Prostate gland (tissue), 2 donors: ENCODE measurements at regions not wholly inside any gene's neighbourhood (a gene's known extent, or its start where the extent isn't known, plus 50 kb on each side); places are given as distances from the start of the nearest gene placed in this dataset.
"Not testable (repeated sequence)": the region's sequence is repeated elsewhere in the genome, so short reads cannot be mapped to it uniquely, and the experiment has no call there.

ENCODE experiments used
- DNase-seq: peaks from one replicate; pipeline ENCODE4 v3.0.0-alpha.2; 2019; ENCODE audit warnings: low spot score
- H3K27ac ChIP-seq, 2 donors: fragments of 200-600 bp; sonication (generic); 2 replicates each; pipeline ENCODE4 v1.5.1; 2017 to 2019
- H3K27me3 ChIP-seq: fragments of 200-600 bp; sonication (generic); replicated peaks from 2 replicates; pipeline ENCODE4 v1.5.1; 2019; ENCODE audit not compliant: insufficient read depth
- H3K36me3 ChIP-seq, 2 donors: fragments of 200-600 bp; sonication (generic); 1 replicate in 1 of 2; 2 replicates in 1 of 2; pipeline versions ENCODE4 v1.5.1 to v1.8.1; 2017 to 2019
- H3K4me1 ChIP-seq: fragments of 200-600 bp; sonication (generic); replicated peaks from 2 replicates; pipeline ENCODE4 v1.5.1; 2019
- H3K4me3 ChIP-seq, 2 donors: fragments of 200-600 bp; sonication (generic); 2 replicates each; pipeline ENCODE4 v1.5.1; 2017 to 2019
- H3K9me3 ChIP-seq: fragments of 200-600 bp; sonication (generic); 2 replicates; pipeline ENCODE4 v1.5.1; 2017
- CTCF ChIP-seq, 4 experiments: fragments of 200-600 bp in 2 of 4; fragments of 450-650 bp in 2 of 4; sonication (generic) in 2 of 4; IDR thresholded peaks; 1 replicate in 3 of 4; 2 replicates in 1 of 4; pipeline ENCODE4 v1.5.1; 2016 to 2019; ENCODE audit warnings: antibody characterized with exemption in 4 of 4, mild to moderate bottlenecking in 2 of 4, moderate library complexity in 2 of 4
- POLR2A ChIP-seq: fragments of 450-650 bp; IDR thresholded peaks from one replicate; pipeline ENCODE4 v1.6.1; 2016; ENCODE audit warnings: antibody characterized with exemption, mild to moderate bottlenecking
- POLR2AphosphoS5 ChIP-seq: sonication (generic); formaldehyde crosslinking; IDR thresholded peaks from one replicate; pipeline ENCODE4 v1.6.1; 2017; ENCODE audit warnings: antibody characterized with exemption
- WGBS: methylation state at CpG from one replicate; pipeline ENCODE4 v1.1.5; 2018; 5-methylcytosine and 5-hydroxymethylcytosine counted together
- intact Hi-C: fragments of 100-400 bp; cut with DNase I; formaldehyde crosslinking; loops from one replicate; pipeline ENCODE4 v1.14.2; 2022

GRCh38 chr9:75358846-75359245, 270.5 kb downstream of the OSTF1 start:
- TF ChIP-seq POLR2AphosphoS5 (no peak), POLR2A (no peak), CTCF (IDR thresholded peaks at IDR 0.05) (no peak)
- WGBS: 70% methylated on average over 1 of the region's 1 CpG
- no peak overlapping the region for H3K4me3 ChIP-seq
- intact Hi-C loops: no loop called here
- no peaks in the 10 kb centered on the region for H3K36me3 ChIP-seq
- H3K9me3 ChIP-seq: no peaks in the 10 kb centered on the region
- H3K27ac ChIP-seq: no peak overlapping the region
- no peaks in the 10 kb centered on the region for H3K27me3 ChIP-seq
- no peak for DNase-seq
- no peaks in the 10 kb centered on the region for H3K4me1 ChIP-seq

GRCh38 chr9:75359638-75360037, 271.3 kb downstream of the OSTF1 start:
- 80% methylated on average over 3 of the region's 3 CpGs for WGBS
- no peaks in the 10 kb centered on the region for H3K27me3 ChIP-seq
- H3K4me1 ChIP-seq: no peaks in the 10 kb centered on the region
- H3K27ac ChIP-seq: no peak overlapping the region
- no peaks in the 10 kb centered on the region for H3K9me3 ChIP-seq
- no peak for DNase-seq
- H3K4me3 ChIP-seq: no peak overlapping the region
- intact Hi-C loops: no loop called here
- no peaks in the 10 kb centered on the region for H3K36me3 ChIP-seq
- TF ChIP-seq POLR2A (no peak), CTCF (IDR thresholded peaks at IDR 0.05) (no peak), POLR2AphosphoS5 (no peak)

- no peaks in the 10 kb centered on the region for H3K36me3 ChIP-seq
- H3K4me3 ChIP-seq: no peak overlapping the region
- no peak for TF ChIP-seq POLR2AphosphoS5
- no peak for TF ChIP-seq CTCF (IDR thresholded peaks at IDR 0.05)
- no peak for TF ChIP-seq POLR2A
- H3K27ac ChIP-seq: no peak overlapping the region
- WGBS: 45% methylated on average over 3 of the region's 3 CpGs
- no peaks in the 10 kb centered on the region for H3K4me1 ChIP-seq
- intact Hi-C loops: no loop called here
- no peaks in the 10 kb centered on the region for H3K9me3 ChIP-seq
- no peaks in the 10 kb centered on the region for H3K27me3 ChIP-seq
- no peak for DNase-seq
Observed at GRCh38 chr9:75360252-75360651, 271.9 kb downstream of the OSTF1 start.

GRCh38 chr9:75362446-75362845, 274.1 kb downstream of the OSTF1 start:
- DNase-seq, H3K36me3 ChIP-seq, intact Hi-C loops: not testable (repeated sequence)

GRCh38 chr9:75365196-75365595, 276.9 kb downstream of the OSTF1 start:
- no peaks in the 10 kb centered on the region for H3K27me3 ChIP-seq
- no peak for TF ChIP-seq POLR2AphosphoS5
- TF ChIP-seq CTCF (IDR thresholded peaks at IDR 0.05): no peak
- no peak for TF ChIP-seq POLR2A
- H3K9me3 ChIP-seq: no peaks in the 10 kb centered on the region
- intact Hi-C loops: no loop called here
- no peaks in the 10 kb centered on the region for H3K36me3 ChIP-seq
- WGBS: 96% methylated on average over 1 of the region's 1 CpG
- H3K27ac ChIP-seq: no peak overlapping the region
- no peaks in the 10 kb centered on the region for H3K4me1 ChIP-seq
- H3K4me3 ChIP-seq: no peak overlapping the region
- no peak for DNase-seq

More at GRCh38 chr9:75362446-75362845, 274.1 kb downstream of the OSTF1 start:
- not testable (repeated sequence) for H3K4me1 ChIP-seq, H3K9me3 ChIP-seq, H3K4me3 ChIP-seq, H3K27me3 ChIP-seq, H3K27ac ChIP-seq
- 85% methylated on average over 5 of the region's 5 CpGs for WGBS

- TF ChIP-seq POLR2AphosphoS5 (no peak), POLR2A (no peak), CTCF (IDR thresholded peaks at IDR 0.05) (no peak)
- 21% methylated on average over 5 of the region's 5 CpGs for WGBS
- no peaks in the 10 kb centered on the region for H3K27me3 ChIP-seq
- no peak for DNase-seq
- H3K4me1 ChIP-seq: no peaks in the 10 kb centered on the region
- intact Hi-C loops: no loop called here
- no peaks in the 10 kb centered on the region for H3K36me3 ChIP-seq
- H3K27ac ChIP-seq: no peak overlapping the region
- H3K9me3 ChIP-seq: no peaks in the 10 kb centered on the region
- no peak overlapping the region for H3K4me3 ChIP-seq
Observed at GRCh38 chr9:75369989-75370388, 281.7 kb downstream of the OSTF1 start.
